HEK293 (cell line): ENCODE measurements at regions not wholly inside any gene's neighbourhood (a gene's known extent, or its start where the extent isn't known, plus 50 kb on each side); places are given as distances from the start of the nearest gene placed in this dataset.

Source experiments
- CTCF ChIA-PET: fragments of 350-600 bp; formaldehyde crosslinking; extraction: SDS; loops from one replicate; lab custom pipeline; 2021; ENCODE audit warnings: antibody characterized with exemption; lab: Yijun Ruan, JAX
- POLR2A ChIA-PET: fragments of 300-600 bp; formaldehyde crosslinking; extraction: SDS; loops from one replicate; lab custom pipeline; 2020; ENCODE audit warnings: antibody characterized with exemption, inconsistent platforms; lab: Yijun Ruan, JAX
- H3K27ac ChIP-seq: fragments of 200-500 bp; sonication (Bioruptor generic); 2 replicates; pipeline ENCODE4 v1.5.1; 2014; ENCODE audit warnings: low read depth, low read length, control low read depth, inconsistent platforms; ENCODE audit errors: extremely low read depth
- H3K36me3 ChIP-seq, 2 experiments: fragments of 200-500 bp in 1 of 2; sonication (Bioruptor generic) in 1 of 2; 1 replicate in 1 of 2; 2 replicates in 1 of 2; pipeline ENCODE4 v1.5.1; 2014 to 2017; ENCODE audit warnings: inconsistent platforms in 2 of 2, low read length in 2 of 2; ENCODE audit not compliant: control insufficient read depth in 2 of 2, insufficient read depth in 1 of 2
- H3K4me1 ChIP-seq: fragments of 200-500 bp; sonication (Bioruptor generic); 2 replicates; pipeline ENCODE4 v1.5.1; 2014; ENCODE audit warnings: mild to moderate bottlenecking, low read length, inconsistent platforms; ENCODE audit not compliant: control insufficient read depth, insufficient read depth
- H3K4me3 ChIP-seq: 2 replicates; pipeline ENCODE4 v1.5.1; 2011; ENCODE audit warnings: low read depth, mild to moderate bottlenecking, control low read depth, low read length, moderate library complexity
- H3K9me3 ChIP-seq: fragments of 200-500 bp; sonication (Bioruptor generic); 2 replicates; pipeline ENCODE4 v1.5.1; 2014; ENCODE audit warnings: low read depth, low read length, inconsistent platforms; ENCODE audit not compliant: control insufficient read depth, insufficient read depth
- GLIS1 ChIP-seq: fragments of 450-650 bp; formaldehyde crosslinking; IDR thresholded peaks from 2 replicates; pipeline ENCODE4 v1.5.1; 2016; ENCODE audit warnings: missing biosample characterization, missing genetic modification characterization
- KLF1 ChIP-seq: fragments of 450-650 bp; formaldehyde crosslinking; IDR thresholded peaks from 2 replicates; pipeline ENCODE4 v1.5.1; 2016; ENCODE audit warnings: missing biosample characterization, missing genetic modification characterization
- MEIS1 ChIP-seq: sonication (generic); formaldehyde crosslinking; IDR thresholded peaks from 2 replicates; pipeline ENCODE4 v1.8.1; 2022; ENCODE audit warnings: missing genetic modification reagents, mild to moderate bottlenecking, borderline replicate concordance
- MYNN ChIP-seq: fragments of 450-650 bp; formaldehyde crosslinking; IDR thresholded peaks from 2 replicates; pipeline ENCODE4 v1.5.1; 2016; ENCODE audit warnings: missing biosample characterization, missing genetic modification characterization, borderline replicate concordance
- YY2 ChIP-seq: fragments of 450-650 bp; formaldehyde crosslinking; IDR thresholded peaks from 2 replicates; pipeline ENCODE4 v1.5.1; 2016; ENCODE audit warnings: missing biosample characterization, missing genetic modification characterization
- ZBTB8A ChIP-seq: fragments of 450-650 bp; formaldehyde crosslinking; IDR thresholded peaks from 2 replicates; pipeline ENCODE4 v1.5.1; 2016; ENCODE audit warnings: missing biosample characterization, missing genetic modification characterization
- ZNF140 ChIP-seq: fragments of 450-650 bp; formaldehyde crosslinking; IDR thresholded peaks from 2 replicates; pipeline ENCODE4 v1.5.1; 2016; ENCODE audit warnings: missing biosample characterization, missing genetic modification characterization
- ZNF2 ChIP-seq: fragments of 450-650 bp; formaldehyde crosslinking; IDR thresholded peaks from 2 replicates; pipeline ENCODE4 v1.5.1; 2016; ENCODE audit warnings: missing biosample characterization, missing genetic modification characterization
- ZNF324 ChIP-seq: fragments of 450-650 bp; formaldehyde crosslinking; IDR thresholded peaks from 2 replicates; pipeline ENCODE4 v1.5.1; 2016; ENCODE audit warnings: missing biosample characterization, missing genetic modification characterization
- ZNF362 ChIP-seq: fragments of 450-650 bp; formaldehyde crosslinking; IDR thresholded peaks from 2 replicates; pipeline ENCODE4 v1.5.1; 2016; ENCODE audit warnings: missing biosample characterization, missing genetic modification characterization
- ZNF398 ChIP-seq: fragments of 450-650 bp; formaldehyde crosslinking; IDR thresholded peaks from 2 replicates; pipeline ENCODE4 v1.5.1; 2017; ENCODE audit warnings: missing biosample characterization, missing genetic modification characterization
- ZNF48 ChIP-seq: fragments of 450-650 bp; formaldehyde crosslinking; IDR thresholded peaks from 2 replicates; pipeline ENCODE4 v1.5.1; 2016; ENCODE audit warnings: missing biosample characterization, missing genetic modification characterization
- ZNF561 ChIP-seq: fragments of 450-650 bp; IDR thresholded peaks from 2 replicates; pipeline ENCODE4 v1.5.1; 2018; ENCODE audit warnings: missing biosample characterization, missing genetic modification characterization, borderline replicate concordance
- ZNF626 ChIP-seq: fragments of 450-650 bp; sonication (Bioruptor Pico); formaldehyde crosslinking; IDR thresholded peaks from 2 replicates; pipeline ENCODE4 v1.5.1; 2018; ENCODE audit warnings: missing biosample characterization, missing genetic modification characterization, inconsistent platforms
- ZNF692 ChIP-seq: fragments of 450-650 bp; formaldehyde crosslinking; IDR thresholded peaks from 2 replicates; pipeline ENCODE4 v1.5.1; 2016; ENCODE audit warnings: missing biosample characterization, missing genetic modification characterization
- ZNF768 ChIP-seq: fragments of 450-650 bp; formaldehyde crosslinking; IDR thresholded peaks from 2 replicates; pipeline ENCODE4 v1.5.1; 2018; ENCODE audit warnings: missing biosample characterization, mild to moderate bottlenecking, missing genetic modification characterization
- ZNF843 ChIP-seq: fragments of 450-650 bp; formaldehyde crosslinking; IDR thresholded peaks from 2 replicates; pipeline ENCODE4 v1.5.1; 2016; ENCODE audit warnings: missing biosample characterization, missing genetic modification characterization
- ZSCAN5A ChIP-seq: fragments of 450-650 bp; formaldehyde crosslinking; IDR thresholded peaks from 2 replicates; pipeline ENCODE4 v1.5.1; 2016; ENCODE audit warnings: missing biosample characterization, missing genetic modification characterization

- TF ChIP-seq ZNF48 (no peak), ZNF324 (tag by site-specific recombination) (no peak), GLIS1 (tag by site-specific recombination) (no peak)
Measured at GRCh38 chr17:27985736-27986399, 56.6 kb upstream of the NLK start (continued).

GRCh38 chr17:27986805-27987684 is 55.4 kb upstream of the NLK start:
- Histone ChIP-seq H3K36me3 (no peaks in the 10 kb centered on the region), H3K4me3 (no peak overlapping the region), H3K9me3 (no peaks in the 10 kb centered on the region), H3K27ac (no peak overlapping the region), H3K4me1 (no peaks in the 10 kb centered on the region)
- TF ChIP-seq ZNF768 (tag by site-specific recombination) = no peak
- no peak for TF ChIP-seq ZSCAN5A (tag by site-specific recombination)
- TF ChIP-seq YY2 (tag by site-specific recombination) = no peak
- no peak for TF ChIP-seq ZNF2
- TF ChIP-seq ZNF48 = no peak
- POLR2A ChIA-PET = no interaction called here
- CTCF ChIA-PET = no interaction called here

- Histone ChIP-seq H3K4me1 (no peaks in the 10 kb centered on the region), H3K9me3 (no peaks in the 10 kb centered on the region), H3K27ac (no peak overlapping the region), H3K36me3 (no peaks in the 10 kb centered on the region), H3K4me3 (no peak overlapping the region)
- ChIA-PET POLR2A (no interaction called here), CTCF (interaction anchor here (0.7 kb wide), 2 partner anchors 207 to 275 kb away, joined by 3 to 7 read pairs; no protein-coding TSS in a partner anchor)
- TF ChIP-seq ZNF140 (tag by site-specific recombination) (no peak), ZNF692 (tag by site-specific recombination) (no peak), ZNF843 (tag by site-specific recombination) (no peak), ZNF626 (tag by site-specific recombination) (no peak), ZNF398 (no peak)
Measured at GRCh38 chr17:27989046-27989445, 53.4 kb upstream of the NLK start.

- no peaks in the 10 kb centered on the region for H3K36me3 ChIP-seq
- H3K27ac ChIP-seq = no peak overlapping the region
- H3K4me3 ChIP-seq = no peak overlapping the region
- CTCF ChIA-PET = interaction anchor here (0.7 kb wide), 1 partner anchor 70 kb away, joined by 3 read pairs; no protein-coding TSS in a partner anchor
- H3K4me1 ChIP-seq = no peaks in the 10 kb centered on the region
- POLR2A ChIA-PET = no interaction called here
- no peak for TF ChIP-seq ZNF561 (tag by site-specific recombination)
- no peak for TF ChIP-seq ZNF362 (tag by site-specific recombination)
- no peak for TF ChIP-seq MYNN (tag by site-specific recombination)
- TF ChIP-seq ZBTB8A (tag by site-specific recombination) = no peak
- TF ChIP-seq MEIS1 (CRISPR knock-in tag) = no peak
- no peak for TF ChIP-seq KLF1 (tag by site-specific recombination)
- H3K9me3 ChIP-seq = no peaks in the 10 kb centered on the region
Measured at GRCh38 chr17:27990100-27990499, 52.4 kb upstream of the NLK start.
